ENCODE measurements at regions not wholly inside any gene's neighbourhood (a gene's known extent, or its start where the extent isn't known, plus 50 kb on each side); places are given as distances from the start of the nearest gene placed in this dataset.

- intact Hi-C loops (cut with DNase I): no loop called here
Measured at GRCh38 chr6:165091121-165091785, 218.2 kb downstream of the C6orf118 start.

GRCh38 chr6:165090242-165090641 lies 219.2 kb downstream of the C6orf118 start:
- no peak for DNase-seq
- intact Hi-C loops (cut with DNase I): no loop called here

More at GRCh38 chr6:165091121-165091785, 218.2 kb downstream of the C6orf118 start:
- DNase-seq: no peak

GRCh38 chr6:165086814-165087213 lies 222.6 kb downstream of the C6orf118 start:
- no peak for DNase-seq
- intact Hi-C loops (cut with DNase I): no loop called here

- DNase-seq: no peak
- intact Hi-C loops (cut with DNase I): no loop called here
Measured at GRCh38 chr6:165082636-165083035, 226.8 kb downstream of the C6orf118 start.

- no peak for DNase-seq
- intact Hi-C loops (cut with DNase I): no loop called here
Measured at GRCh38 chr6:165081944-165082532, 227.4 kb downstream of the C6orf118 start.

GRCh38 chr6:165077876-165078275 lies 231.5 kb downstream of the C6orf118 start:
- intact Hi-C loops (cut with DNase I): no loop called here
- no peak for DNase-seq

- no peak for DNase-seq
Measured at GRCh38 chr6:165071906-165072305, 237.5 kb downstream of the C6orf118 start.

GRCh38 chr6:165060720-165061119 lies 248.7 kb downstream of the C6orf118 start:
- DNase-seq: no peak

More at GRCh38 chr6:165071906-165072305, 237.5 kb downstream of the C6orf118 start:
- intact Hi-C loops (cut with DNase I): no loop called here

GRCh38 chr6:165059032-165059431 lies 250.4 kb downstream of the C6orf118 start:
- no peak for DNase-seq
- intact Hi-C loops (cut with DNase I): no loop called here

More at GRCh38 chr6:165060720-165061119, 248.7 kb downstream of the C6orf118 start:
- intact Hi-C loops (cut with DNase I): no loop called here

- DNase-seq: no peak
- intact Hi-C loops (cut with DNase I): no loop called here
Measured at GRCh38 chr6:165056292-165056691, 253.1 kb downstream of the C6orf118 start.

- peak in 2 of 10 donors; percentile 55 to 61 for DNase-seq
- intact Hi-C loops (cut with DNase I): no loop called here
Measured at GRCh38 chr6:165055231-165055630, 254.2 kb downstream of the C6orf118 start.

- intact Hi-C loops (cut with DNase I): no loop called here
- no peak for DNase-seq
Measured at GRCh38 chr6:165052561-165053480, 256.6 kb downstream of the C6orf118 start.

GRCh38 chr6:165049362-165049761 lies 260.0 kb downstream of the C6orf118 start:
- intact Hi-C loops (cut with DNase I): no loop called here
- DNase-seq: peak in 2 of 10 donors; percentile 10 to 29

GRCh38 chr6:165047952-165048351 lies 261.5 kb downstream of the C6orf118 start:
- intact Hi-C loops (cut with DNase I): no loop called here
- DNase-seq: no peak

- DNase-seq: no peak
- intact Hi-C loops (cut with DNase I): no loop called here
Measured at GRCh38 chr6:165045631-165046030, 263.8 kb downstream of the C6orf118 start.

- intact Hi-C loops (cut with DNase I): no loop called here
- DNase-seq: no peak
Measured at GRCh38 chr6:165042912-165043311, 266.5 kb downstream of the C6orf118 start.

- intact Hi-C loops (cut with DNase I): no loop called here
- no peak for DNase-seq
Measured at GRCh38 chr6:165040440-165040839, 269.0 kb downstream of the C6orf118 start.

GRCh38 chr6:165034271-165034741 lies 275.1 kb downstream of the C6orf118 start:
- intact Hi-C loops (cut with DNase I): no loop called here
- DNase-seq: no peak

- intact Hi-C loops (cut with DNase I): no loop called here
- no peak for DNase-seq
Measured at GRCh38 chr6:165031502-165031901, 277.9 kb downstream of the C6orf118 start.

- intact Hi-C loops (cut with DNase I): no loop called here
- DNase-seq: no peak
Measured at GRCh38 chr6:165025040-165025439, 284.4 kb downstream of the C6orf118 start.

- DNase-seq: no peak
- intact Hi-C loops (cut with DNase I): no loop called here
Measured at GRCh38 chr6:165019681-165020080, 289.7 kb downstream of the C6orf118 start.

All from posterior cingulate gyrus (tissue), 11 donors.